Hypothalamus (tissue), 51 donors: ENCODE measurements at regions not wholly inside any gene's neighbourhood (a gene's known extent, or its start where the extent isn't known, plus 50 kb on each side); places are given as distances from the start of the nearest gene placed in this dataset.

ENCODE experiments used
- DNase-seq, 51 donors: peaks; one replicate each; lab custom pipeline; 2025; lab: John Stamatoyannopoulos, UW

GRCh38 chr3:59451800-59452746 lies 402.2 kb upstream of the CFAP20DC start:
- DNase-seq = no peak

GRCh38 chr3:59450946-59451763 lies 401.3 kb upstream of the CFAP20DC start:
- no peak for DNase-seq

DNA sequence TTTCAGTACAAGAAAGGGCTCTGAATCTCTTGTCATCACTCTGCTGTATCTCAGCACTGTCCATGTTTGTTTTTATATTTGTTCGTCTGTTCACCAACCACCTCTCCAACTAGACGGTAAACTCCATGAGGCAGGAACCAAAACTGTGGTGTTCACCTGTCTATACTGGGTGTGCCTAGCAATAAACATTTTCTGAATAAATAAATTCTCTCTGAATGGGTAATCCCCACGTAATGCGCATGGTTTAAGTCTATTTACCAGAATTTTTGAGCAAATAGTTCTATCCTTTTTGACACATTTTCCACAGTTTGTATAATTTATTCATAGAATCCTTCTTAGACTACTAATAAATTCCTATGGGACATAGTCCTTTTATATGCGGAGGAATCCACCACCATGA lies 400.6 kb upstream of the CFAP20DC start:
- DNase-seq = no peak

GRCh38 chr3:59446775-59447465 lies 397.1 kb upstream of the CFAP20DC start:
- DNase-seq = no peak

GRCh38 chr3:59444676-59445075 lies 394.9 kb upstream of the CFAP20DC start:
- no peak for DNase-seq

- DNase-seq = no peak
These were observed 394.5 kb upstream of the CFAP20DC start for GRCh38 chr3:59444294-59444671.

GRCh38 chr3:59443618-59444293 lies 393.9 kb upstream of the CFAP20DC start:
- DNase-seq = no peak

DNA sequence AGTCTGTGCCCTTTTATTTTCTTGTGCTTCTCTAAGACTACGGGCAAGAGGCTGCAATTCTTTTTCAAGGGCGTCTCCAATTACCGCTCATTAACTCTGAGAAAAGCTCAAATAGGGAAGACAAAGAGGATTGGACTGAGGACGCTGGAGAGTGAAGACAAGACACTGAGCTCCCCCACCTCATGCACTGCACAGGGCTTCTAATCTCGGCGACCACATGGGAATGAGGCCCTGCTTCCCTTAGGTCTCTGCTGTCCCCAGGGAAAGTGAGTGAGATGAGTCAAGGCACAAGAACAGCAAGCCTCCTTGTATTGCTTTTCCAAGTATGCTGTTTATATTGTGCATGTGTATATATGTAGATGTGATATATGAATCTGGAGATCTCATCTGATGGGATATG lies 392.2 kb upstream of the CFAP20DC start:
- DNase-seq = no peak

DNA sequence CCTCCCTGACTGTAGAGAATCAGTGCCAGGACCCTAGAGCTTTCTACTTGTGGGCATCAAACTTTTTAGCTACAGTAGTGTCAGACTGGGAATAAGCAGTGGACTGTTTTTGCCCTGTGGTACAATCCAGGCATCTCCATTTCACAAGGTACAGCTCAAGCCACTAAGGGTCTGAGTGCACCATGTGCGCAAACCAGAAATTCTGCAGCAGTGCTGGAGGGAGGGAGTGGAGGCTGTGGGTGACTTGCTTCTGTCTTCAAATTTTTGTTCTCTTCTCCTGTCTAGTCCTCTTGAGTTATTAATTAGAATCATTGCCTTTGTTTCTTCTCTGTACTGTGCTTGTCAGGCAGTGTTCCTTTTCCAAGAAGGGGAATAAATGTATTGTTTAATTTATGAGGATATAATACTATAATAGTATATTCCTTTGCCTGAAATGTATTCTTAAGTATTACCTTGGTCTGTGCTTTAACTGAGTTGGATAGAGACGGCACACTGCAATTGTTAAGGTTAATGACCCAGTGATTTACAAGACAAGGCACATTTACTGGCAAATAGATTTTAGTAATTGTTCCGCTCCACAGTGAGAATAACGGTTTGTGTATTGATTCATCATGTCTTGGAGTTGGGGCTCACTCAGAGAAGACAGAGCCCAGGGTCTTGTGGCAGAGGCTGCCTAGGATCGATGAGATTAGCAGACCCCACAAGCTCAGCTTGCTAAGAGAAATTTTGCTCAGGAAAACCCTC lies 390.6 kb upstream of the CFAP20DC start:
- peak in 1 of 51 donors; percentile 8 for DNase-seq

GRCh38 chr3:59438492-59438891 lies 388.7 kb upstream of the CFAP20DC start:
- DNase-seq = no peak

GRCh38 chr3:59436164-59436958 lies 386.5 kb upstream of the CFAP20DC start:
- no peak for DNase-seq

DNA sequence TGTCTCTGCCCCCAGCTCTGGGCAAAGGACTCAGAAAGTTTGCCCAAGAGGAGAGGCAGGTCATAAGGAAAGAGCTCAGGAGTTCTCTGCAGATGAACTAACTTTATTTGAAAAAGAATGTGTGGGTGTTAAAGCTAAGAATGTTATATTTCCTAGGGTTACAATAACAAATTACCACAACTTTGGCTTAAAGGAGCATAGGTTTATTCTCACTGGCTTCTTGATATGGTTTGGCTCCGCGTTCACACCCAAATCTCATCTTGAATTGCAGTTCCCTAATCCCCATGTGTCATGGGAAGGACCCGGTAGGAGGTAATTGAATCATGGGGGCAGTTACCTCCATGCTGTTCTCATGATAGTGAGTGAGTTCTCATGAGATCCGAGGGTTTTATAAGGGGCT lies 383.7 kb upstream of the CFAP20DC start:
- DNase-seq = no peak

- no peak for DNase-seq
These were observed 382.8 kb upstream of the CFAP20DC start for GRCh38 chr3:59432665-59433064.

- DNase-seq = no peak
These were observed 380.5 kb upstream of the CFAP20DC start for GRCh38 chr3:59430341-59430740.

GRCh38 chr3:59429198-59429597 lies 379.4 kb upstream of the CFAP20DC start:
- DNase-seq = no peak

GRCh38 chr3:59426821-59427565 lies 377.2 kb upstream of the CFAP20DC start:
- DNase-seq = no peak

DNA sequence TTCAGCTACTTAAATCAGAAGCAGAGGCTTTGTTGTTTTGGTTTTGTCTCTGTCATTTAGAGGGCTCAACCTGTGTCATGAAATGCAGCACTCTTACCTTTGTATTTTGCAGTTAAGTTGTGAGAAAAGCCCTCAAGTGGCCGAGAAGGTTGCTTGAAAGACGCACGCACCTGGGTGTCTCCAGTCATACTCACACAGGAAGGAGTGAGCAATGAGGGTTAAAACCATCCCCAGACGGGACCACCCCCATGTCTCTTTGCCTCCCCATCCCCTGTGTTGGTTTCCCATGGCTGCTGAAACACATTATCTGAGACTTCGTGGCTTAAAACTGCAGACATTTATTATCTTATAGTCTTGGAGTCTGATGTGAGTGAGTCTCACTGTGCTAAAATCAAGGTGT lies 376.1 kb upstream of the CFAP20DC start:
- DNase-seq = no peak

DNA sequence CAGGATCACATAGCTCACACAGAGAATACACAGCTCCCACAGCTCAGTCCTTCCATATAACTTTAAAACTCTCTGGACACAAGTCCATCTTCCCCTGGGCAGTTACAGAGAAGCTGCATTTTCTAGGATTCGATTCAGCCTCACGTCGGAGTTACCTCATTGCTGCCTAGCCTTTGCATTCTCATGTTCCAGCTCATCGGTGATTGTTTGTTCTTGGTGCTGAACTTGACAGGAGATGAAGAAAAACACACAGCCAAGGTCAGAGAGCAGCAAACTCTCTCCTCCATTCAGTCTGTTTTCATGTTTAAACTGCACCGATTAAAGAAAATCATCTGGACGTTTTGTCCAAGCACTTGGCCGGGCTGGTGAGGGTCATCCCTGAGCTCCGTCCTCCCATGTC lies 375.5 kb upstream of the CFAP20DC start:
- DNase-seq = no peak
